ENCODE measurements at regions not wholly inside any gene's neighbourhood (a gene's known extent, or its start where the extent isn't known, plus 50 kb on each side); places are given as distances from the start of the nearest gene placed in this dataset.

- H3K36me3 Mint-ChIP-seq (ENCODE audit: low read depth) = peaks cover 4% of the 10 kb centered on the region
Measured at GRCh38 chr2:18752667-18753422, 163.5 kb upstream of the NT5C1B start.

GRCh38 chr2:18752022-18752493 is 162.7 kb upstream of the NT5C1B start:
- Mint-ChIP-seq H3K4me3 (no peak overlapping the region), H3K4me1 (ENCODE audit: low read depth) (no peaks in the 10 kb centered on the region), H3K27ac (no peak overlapping the region), H3K9me3 (no peaks in the 10 kb centered on the region), H3K27me3 (no peaks in the 10 kb centered on the region), H3K36me3 (ENCODE audit: low read depth) (peaks cover 4% of the 10 kb centered on the region)
- no peak for TF ChIP-seq CTCF (IDR thresholded peaks at IDR 0.05)
- CTCF ChIA-PET = no interaction called here
- POLR2A ChIA-PET = no interaction called here
- H3K27ac ChIP-seq (ENCODE audit: low read depth in 1 of 2, low read length in 2 of 2) = no peak overlapping the region
- DNase-seq = no peak
- intact Hi-C loops (cut with DNase I, micrococcal nuclease) = loop anchor here (2.0 to 10.0 kb wide), 4 partner anchors 613 to 1345 kb away; no protein-coding TSS in a partner anchor
- ATAC-seq (ENCODE audit: poor library complexity) = no peak
- no peaks in the 10 kb centered on the region for H3K27me3 ChIP-seq (ENCODE audit: control insufficient read depth in 1 of 2, insufficient read depth in 2 of 2, low read length in 2 of 2)
- H3K36me3 ChIP-seq (ENCODE audit: insufficient read depth, low read length) = no peaks in the 10 kb centered on the region
- H3K4me1 ChIP-seq (ENCODE audit: insufficient read depth, low read length) = no peaks in the 10 kb centered on the region
- H3K9me3 ChIP-seq (ENCODE audit: control insufficient read depth in 1 of 2, insufficient read depth in 1 of 2, low read length in 2 of 2) = no peaks in the 10 kb centered on the region
- H3K4me3 ChIP-seq (ENCODE audit: low read length) = no peak overlapping the region

More at GRCh38 chr2:18752667-18753422, 163.5 kb upstream of the NT5C1B start:
- H3K4me3 ChIP-seq (ENCODE audit: low read length) = no peak overlapping the region
- DNase-seq = no peak
- ChIA-PET CTCF (no interaction called here), POLR2A (no interaction called here)
- no peak overlapping the region for H3K27ac ChIP-seq (ENCODE audit: low read depth in 1 of 2, low read length in 2 of 2)
- TF ChIP-seq CTCF (IDR thresholded peaks at IDR 0.05) = no peak
- H3K4me1 ChIP-seq (ENCODE audit: insufficient read depth, low read length) = no peaks in the 10 kb centered on the region
- H3K4me1 Mint-ChIP-seq (ENCODE audit: low read depth) = no peaks in the 10 kb centered on the region
- no peaks in the 10 kb centered on the region for H3K36me3 ChIP-seq (ENCODE audit: insufficient read depth, low read length)
- H3K9me3 ChIP-seq (ENCODE audit: control insufficient read depth in 1 of 2, insufficient read depth in 1 of 2, low read length in 2 of 2) = no peaks in the 10 kb centered on the region
- no peaks in the 10 kb centered on the region for H3K27me3 Mint-ChIP-seq
- no peak for ATAC-seq (ENCODE audit: poor library complexity)
- H3K4me3 Mint-ChIP-seq = no peak overlapping the region
- H3K9me3 Mint-ChIP-seq = no peaks in the 10 kb centered on the region
- intact Hi-C loops (cut with DNase I, micrococcal nuclease) = loop anchor here (2.0 to 10.0 kb wide), 4 partner anchors 612 to 1344 kb away; no protein-coding TSS in a partner anchor
- no peak overlapping the region for H3K27ac Mint-ChIP-seq
- no peaks in the 10 kb centered on the region for H3K27me3 ChIP-seq (ENCODE audit: control insufficient read depth in 1 of 2, insufficient read depth in 2 of 2, low read length in 2 of 2)

- Histone ChIP-seq H3K27me3 (ENCODE audit: control insufficient read depth in 1 of 2, insufficient read depth in 2 of 2, low read length in 2 of 2) (no peaks in the 10 kb centered on the region), H3K4me1 (ENCODE audit: insufficient read depth, low read length) (no peaks in the 10 kb centered on the region), H3K27ac (ENCODE audit: low read depth in 1 of 2, low read length in 2 of 2) (no peak overlapping the region), H3K9me3 (ENCODE audit: control insufficient read depth in 1 of 2, insufficient read depth in 1 of 2, low read length in 2 of 2) (no peaks in the 10 kb centered on the region), H3K4me3 (ENCODE audit: low read length) (no peak overlapping the region), H3K36me3 (ENCODE audit: insufficient read depth, low read length) (no peaks in the 10 kb centered on the region)
- H3K27me3 Mint-ChIP-seq = no peaks in the 10 kb centered on the region
- no peak overlapping the region for H3K27ac Mint-ChIP-seq
- TF ChIP-seq CTCF (IDR thresholded peaks at IDR 0.05) = no peak
- H3K36me3 Mint-ChIP-seq (ENCODE audit: low read depth) = no peaks in the 10 kb centered on the region
- H3K4me1 Mint-ChIP-seq (ENCODE audit: low read depth) = no peaks in the 10 kb centered on the region
- H3K4me3 Mint-ChIP-seq = no peak overlapping the region
- ChIA-PET CTCF (interaction anchor here (0.9 kb wide), 1 partner anchor 13 kb away, joined by 3 read pairs; no protein-coding TSS in a partner anchor), POLR2A (no interaction called here)
- no peaks in the 10 kb centered on the region for H3K9me3 Mint-ChIP-seq
- intact Hi-C loops (cut with DNase I, micrococcal nuclease) = loop anchor here (2.0 to 10.0 kb wide), 4 partner anchors 230 to 1346 kb away; no protein-coding TSS in a partner anchor
- ATAC-seq (ENCODE audit: poor library complexity) (no peak), DNase-seq (no peak)
Measured at GRCh38 chr2:18750672-18751554, 161.5 kb upstream of the NT5C1B start.
